Neuron (in vitro differentiated cells): ENCODE measurements at regions not wholly inside any gene's neighbourhood (a gene's known extent, or its start where the extent isn't known, plus 50 kb on each side); places are given as distances from the start of the nearest gene placed in this dataset.

Experiments
- H2AFZ ChIP-seq: one replicate; pipeline ENCODE4 v1.6.1; 2013; ENCODE audit warnings: low read depth, mild to moderate bottlenecking, inconsistent platforms, low read length, moderate library complexity
- H3K27me3 ChIP-seq: one replicate; pipeline ENCODE4 v1.6.1; 2013; ENCODE audit warnings: low read length; ENCODE audit not compliant: insufficient read depth
- H3K36me3 ChIP-seq: one replicate; pipeline ENCODE4 v1.6.1; 2013; ENCODE audit warnings: low read length; ENCODE audit not compliant: insufficient read depth
- H3K4me1 ChIP-seq: one replicate; pipeline ENCODE4 v1.6.1; 2013; ENCODE audit warnings: low read length; ENCODE audit not compliant: insufficient read depth
- H3K4me3 ChIP-seq: 2 replicates; pipeline ENCODE4 v1.5.1; 2013; ENCODE audit warnings: mild to moderate bottlenecking, low read length, moderate library complexity
- H3K9me3 ChIP-seq: one replicate; pipeline ENCODE4 v1.6.1; 2013; ENCODE audit warnings: low read length

DNA sequence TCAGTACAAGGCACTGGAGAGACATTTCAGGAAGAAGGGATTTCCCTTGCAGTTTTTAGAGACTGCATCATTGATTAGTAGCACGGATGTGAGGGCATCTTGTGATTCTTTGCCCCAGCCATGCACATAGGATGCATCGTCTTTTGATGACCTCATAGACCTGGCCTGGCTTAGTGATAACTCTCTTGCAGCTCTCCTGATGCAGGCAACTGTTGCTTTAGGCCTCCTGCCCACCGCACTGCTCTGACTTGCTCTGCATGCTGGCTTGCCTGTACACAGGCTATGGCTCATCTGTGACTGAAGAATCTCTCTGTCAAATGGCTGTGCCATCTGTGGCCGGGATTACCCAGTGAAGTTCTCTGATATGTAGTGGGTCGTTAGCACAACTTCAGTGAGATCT is 207.7 kb upstream of the PTCHD4 start:
- Histone ChIP-seq H3K27me3 (no peaks in the 10 kb centered on the region), H3K36me3 (no peaks in the 10 kb centered on the region), H3K9me3 (no peaks in the 10 kb centered on the region), H3K4me1 (no peaks in the 10 kb centered on the region), H2AFZ (no peak overlapping the region), H3K4me3 (no peak overlapping the region)

GRCh38 chr6:48315915-48316314 is 204.9 kb upstream of the PTCHD4 start:
- H3K4me1 ChIP-seq: no peaks in the 10 kb centered on the region
- no peak overlapping the region for H3K4me3 ChIP-seq
- no peak overlapping the region for H2AFZ ChIP-seq
- no peaks in the 10 kb centered on the region for H3K36me3 ChIP-seq
- no peaks in the 10 kb centered on the region for H3K27me3 ChIP-seq
- H3K9me3 ChIP-seq: no peaks in the 10 kb centered on the region

GRCh38 chr6:48315051-48315719 is 204.2 kb upstream of the PTCHD4 start:
- Histone ChIP-seq H3K36me3 (no peaks in the 10 kb centered on the region), H3K4me1 (no peaks in the 10 kb centered on the region), H3K27me3 (no peaks in the 10 kb centered on the region), H3K4me3 (no peak overlapping the region), H3K9me3 (no peaks in the 10 kb centered on the region), H2AFZ (no peak overlapping the region)

DNA sequence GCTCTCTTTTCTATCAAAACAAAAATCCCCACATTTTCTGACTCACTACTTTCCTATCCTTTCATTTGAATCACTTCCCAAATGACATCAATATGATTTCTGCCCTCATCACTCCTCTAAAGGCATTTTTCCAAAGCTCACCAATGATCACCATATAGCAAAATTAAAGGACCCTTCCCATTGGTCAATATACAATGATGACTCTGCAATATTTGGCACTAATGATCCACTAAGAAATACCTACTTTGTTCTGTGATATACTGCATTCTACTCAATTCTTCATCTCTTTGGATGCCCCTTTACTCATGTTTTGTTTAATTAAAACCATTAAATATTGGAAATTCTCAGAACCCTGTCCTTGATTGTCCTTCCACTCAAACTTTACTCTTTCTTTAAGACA is 200.3 kb upstream of the PTCHD4 start:
- Histone ChIP-seq H3K4me1 (no peaks in the 10 kb centered on the region), H3K27me3 (no peaks in the 10 kb centered on the region), H3K36me3 (no peaks in the 10 kb centered on the region), H3K9me3 (no peaks in the 10 kb centered on the region), H2AFZ (no peak overlapping the region), H3K4me3 (no peak overlapping the region)

DNA sequence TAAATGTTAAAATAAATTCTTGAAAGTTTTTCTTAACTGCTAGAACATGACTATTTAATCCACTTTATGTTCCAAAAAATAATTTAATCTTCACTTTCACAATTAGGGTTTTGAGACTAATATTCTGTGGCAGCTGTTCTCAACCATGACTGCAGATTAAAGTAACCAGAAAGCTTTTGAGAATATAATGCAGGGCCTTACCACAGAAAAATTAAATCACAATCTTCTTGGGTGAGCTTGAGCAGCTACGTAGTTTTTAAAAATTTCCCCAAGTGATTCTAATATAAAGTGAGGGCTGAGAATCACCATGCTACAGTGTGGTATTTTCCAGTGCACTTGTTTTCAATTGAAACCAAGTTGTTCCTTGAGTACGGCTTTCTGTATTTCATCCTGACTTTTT is 196.6 kb upstream of the PTCHD4 start:
- Histone ChIP-seq H3K9me3 (no peaks in the 10 kb centered on the region), H2AFZ (no peak overlapping the region), H3K36me3 (no peaks in the 10 kb centered on the region), H3K27me3 (no peaks in the 10 kb centered on the region), H3K4me1 (no peaks in the 10 kb centered on the region), H3K4me3 (no peak overlapping the region)

DNA sequence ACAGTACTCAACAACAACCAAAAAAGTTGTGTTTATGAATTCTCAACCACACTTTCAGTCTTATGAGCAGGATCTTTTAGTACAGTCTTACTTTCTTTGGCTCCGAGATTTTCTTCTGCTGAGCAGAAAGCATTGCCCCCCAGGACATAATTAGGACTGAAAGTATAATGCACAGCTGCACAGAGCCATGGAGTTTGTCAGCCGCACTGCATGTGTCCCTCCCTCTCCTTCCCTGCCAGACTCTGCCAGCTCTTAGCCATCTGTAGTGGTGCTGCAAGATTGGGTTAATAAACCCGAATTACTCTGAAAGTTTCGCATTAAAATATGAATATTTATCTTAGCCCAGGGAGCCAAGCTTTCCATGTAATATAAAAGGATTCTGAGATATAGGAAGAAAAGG is 179.6 kb upstream of the PTCHD4 start:
- Histone ChIP-seq H3K27me3 (no peaks in the 10 kb centered on the region), H2AFZ (no peak overlapping the region), H3K9me3 (no peaks in the 10 kb centered on the region), H3K4me1 (no peaks in the 10 kb centered on the region), H3K4me3 (no peak overlapping the region), H3K36me3 (no peaks in the 10 kb centered on the region)

DNA sequence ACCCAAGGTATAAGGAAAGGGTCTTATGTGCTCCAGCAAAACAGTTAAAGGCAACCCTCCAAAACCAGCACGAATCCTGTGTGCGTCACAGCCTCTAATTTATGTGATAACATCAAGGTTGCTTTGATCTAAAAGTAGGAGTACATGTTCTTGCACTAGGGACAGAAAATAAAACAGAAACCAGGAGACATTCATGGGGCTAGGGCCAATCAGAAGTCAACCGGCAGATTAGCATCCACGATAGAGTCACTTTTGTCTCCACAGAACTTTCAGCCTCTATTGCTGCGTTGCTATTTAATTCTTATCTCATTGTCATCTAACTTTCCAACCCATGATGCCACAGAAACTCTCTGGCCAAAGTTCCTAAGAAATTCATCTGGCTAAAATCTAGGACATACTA is 178.8 kb upstream of the PTCHD4 start:
- no peaks in the 10 kb centered on the region for H3K4me1 ChIP-seq
- H3K36me3 ChIP-seq: no peaks in the 10 kb centered on the region
- H3K9me3 ChIP-seq: no peaks in the 10 kb centered on the region
- no peak overlapping the region for H3K4me3 ChIP-seq
- H2AFZ ChIP-seq: no peak overlapping the region
- H3K27me3 ChIP-seq: no peaks in the 10 kb centered on the region

GRCh38 chr6:48281217-48281616 is 170.2 kb upstream of the PTCHD4 start:
- Histone ChIP-seq H3K36me3 (no peaks in the 10 kb centered on the region), H3K27me3 (no peaks in the 10 kb centered on the region), H3K9me3 (no peaks in the 10 kb centered on the region), H3K4me3 (no peak overlapping the region), H3K4me1 (peaks cover 6% of the 10 kb centered on the region), H2AFZ (no peak overlapping the region)

- no peaks in the 10 kb centered on the region for H3K9me3 ChIP-seq
- no peaks in the 10 kb centered on the region for H3K27me3 ChIP-seq
- no peaks in the 10 kb centered on the region for H3K36me3 ChIP-seq
- no peak overlapping the region for H3K4me3 ChIP-seq
- peaks cover 6% of the 10 kb centered on the region for H3K4me1 ChIP-seq
- no peak overlapping the region for H2AFZ ChIP-seq
Observed at GRCh38 chr6:48280035-48280620, 169.1 kb upstream of the PTCHD4 start.

DNA sequence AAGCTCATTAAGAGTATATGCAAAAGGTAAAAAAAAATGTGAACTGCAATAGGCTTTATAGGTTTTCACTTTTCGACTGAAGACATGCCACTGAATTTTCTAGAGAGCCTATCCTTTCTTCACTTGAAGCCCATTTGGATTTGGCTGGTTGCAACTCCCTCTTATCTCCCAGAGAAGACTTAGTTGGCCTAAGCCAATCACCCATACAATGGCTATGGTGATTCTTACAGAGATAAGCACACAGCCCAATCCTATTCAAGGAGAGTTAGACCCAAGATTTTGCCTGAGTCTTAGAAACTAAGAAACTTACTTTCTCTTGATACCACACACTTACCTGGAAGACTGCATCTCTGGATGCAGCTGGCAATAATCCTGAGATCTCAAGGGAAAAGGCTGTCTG is 167.3 kb upstream of the PTCHD4 start:
- Histone ChIP-seq H3K9me3 (no peaks in the 10 kb centered on the region), H3K36me3 (no peaks in the 10 kb centered on the region), H3K27me3 (no peaks in the 10 kb centered on the region), H3K4me3 (no peak overlapping the region), H3K4me1 (peaks cover 6% of the 10 kb centered on the region), H2AFZ (no peak overlapping the region)

GRCh38 chr6:48272518-48272917 is 161.5 kb upstream of the PTCHD4 start:
- Histone ChIP-seq H3K9me3 (no peaks in the 10 kb centered on the region), H3K36me3 (no peaks in the 10 kb centered on the region), H3K27me3 (no peaks in the 10 kb centered on the region), H2AFZ (no peak overlapping the region), H3K4me1 (no peaks in the 10 kb centered on the region), H3K4me3 (no peak overlapping the region)

DNA sequence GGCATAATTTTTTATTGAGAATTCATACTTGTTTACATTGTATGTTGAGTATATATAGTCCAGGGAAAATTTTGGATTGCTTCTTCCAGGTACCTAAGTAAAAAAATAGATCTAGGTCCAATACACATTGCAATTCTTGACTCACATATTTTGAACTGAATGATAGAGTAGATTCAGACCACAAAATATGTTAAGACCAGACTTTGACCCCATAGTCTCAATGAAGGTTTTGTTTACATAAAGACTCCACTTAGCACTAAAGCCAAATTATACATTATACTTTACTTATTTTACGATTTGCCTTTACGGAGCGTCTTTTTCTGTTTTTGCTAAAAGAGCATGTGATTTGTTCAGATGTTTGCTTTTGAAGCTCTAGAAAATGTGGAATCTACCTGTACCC is 144.1 kb upstream of the PTCHD4 start:
- H3K9me3 ChIP-seq: no peaks in the 10 kb centered on the region
- H2AFZ ChIP-seq: no peak overlapping the region
- H3K27me3 ChIP-seq: no peaks in the 10 kb centered on the region
- no peaks in the 10 kb centered on the region for H3K4me1 ChIP-seq
- no peak overlapping the region for H3K4me3 ChIP-seq
- H3K36me3 ChIP-seq: no peaks in the 10 kb centered on the region

DNA sequence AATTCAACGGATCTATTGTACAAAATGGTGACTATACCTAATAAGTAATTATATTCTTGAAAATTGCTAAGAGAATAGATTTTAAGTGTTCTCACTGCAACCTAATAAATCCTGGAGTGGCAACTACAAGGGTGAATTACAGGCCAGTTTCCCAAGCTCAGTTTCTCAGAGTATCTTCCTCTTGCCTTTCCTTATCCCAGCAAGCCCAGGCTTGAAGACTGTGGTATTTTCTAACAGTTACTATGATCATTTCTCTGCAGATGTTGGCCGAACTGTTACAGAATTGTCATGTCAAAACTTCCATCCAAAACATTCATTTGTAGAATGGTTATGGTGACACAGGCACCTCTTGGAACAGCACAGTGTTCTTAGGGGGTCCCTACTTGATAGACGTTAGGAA is 138.1 kb upstream of the PTCHD4 start:
- H3K27me3 ChIP-seq: no peaks in the 10 kb centered on the region
- H3K4me1 ChIP-seq: no peaks in the 10 kb centered on the region
- no peaks in the 10 kb centered on the region for H3K36me3 ChIP-seq
- H3K9me3 ChIP-seq: no peaks in the 10 kb centered on the region
- H3K4me3 ChIP-seq: no peak overlapping the region
- H2AFZ ChIP-seq: no peak overlapping the region

- Histone ChIP-seq H3K4me1 (no peaks in the 10 kb centered on the region), H3K9me3 (no peaks in the 10 kb centered on the region), H2AFZ (no peak overlapping the region)
Observed at GRCh38 chr6:48243071-48243470, 132.1 kb upstream of the PTCHD4 start.

More at GRCh38 chr6:48243071-48243470, 132.1 kb upstream of the PTCHD4 start:
- Histone ChIP-seq H3K27me3 (no peaks in the 10 kb centered on the region), H3K4me3 (no peak overlapping the region), H3K36me3 (no peaks in the 10 kb centered on the region)
